KMS-11 (cell line): ENCODE measurements at regions not wholly inside any gene's neighbourhood (a gene's known extent, or its start where the extent isn't known, plus 50 kb on each side); places are given as distances from the start of the nearest gene placed in this dataset.

Source experiments
- H2AFZ ChIP-seq: fragments of 200-600 bp; sonication (generic); 2 replicates; pipeline ENCODE4 v1.6.1; 2016; ENCODE audit warnings: antibody characterized with exemption, mixed run types, low read depth
- H3K27ac ChIP-seq: fragments of 200-600 bp; sonication (generic); 2 replicates; pipeline ENCODE4 v1.6.1; 2016; ENCODE audit warnings: mild to moderate bottlenecking, mixed run types
- H3K27me3 ChIP-seq: fragments of 200-600 bp; sonication (generic); 2 replicates; pipeline ENCODE4 v1.6.1; 2017; ENCODE audit warnings: mild to moderate bottlenecking, low read depth, mixed run types, moderate library complexity; ENCODE audit not compliant: insufficient read depth
- H3K36me3 ChIP-seq: fragments of 200-600 bp; sonication (generic); 2 replicates; pipeline ENCODE4 v1.6.1; 2017; ENCODE audit warnings: mild to moderate bottlenecking, mixed run types; ENCODE audit not compliant: insufficient read depth
- H3K4me1 ChIP-seq: fragments of 200-600 bp; sonication (generic); 2 replicates; pipeline ENCODE4 v1.6.1; 2016; ENCODE audit warnings: mild to moderate bottlenecking, low read depth, mixed run types; ENCODE audit not compliant: poor library complexity, severe bottlenecking
- H3K4me2 ChIP-seq: fragments of 200-600 bp; sonication (generic); 2 replicates; pipeline ENCODE4 v1.7.0; 2016; ENCODE audit warnings: mild to moderate bottlenecking, mixed run types
- H3K4me3 ChIP-seq: fragments of 200-600 bp; sonication (generic); IDR thresholded peaks from 2 replicates; pipeline ENCODE4 v1.6.1; 2017; ENCODE audit warnings: low read depth, low read length, mixed read lengths; ENCODE audit not compliant: insufficient read depth
- H3K79me2 ChIP-seq: fragments of 200-600 bp; sonication (generic); 2 replicates; pipeline ENCODE4 v1.6.1; 2016; ENCODE audit warnings: low read depth, mixed run types; ENCODE audit not compliant: insufficient read depth
- H3K9ac ChIP-seq: fragments of 200-600 bp; sonication (generic); 2 replicates; pipeline ENCODE4 v1.6.1; 2016; ENCODE audit warnings: mild to moderate bottlenecking, mixed run types
- H4K20me1 ChIP-seq: fragments of 200-600 bp; sonication (generic); 2 replicates; pipeline ENCODE4 v1.6.1; 2016; ENCODE audit warnings: mild to moderate bottlenecking, mixed run types; ENCODE audit not compliant: insufficient read depth
- TF ChIP-seq, protein P1 (sequence below): fragments of 200-600 bp; sonication (generic); conservative IDR thresholded peaks from 2 replicates; pipeline ENCODE4 v1.6.1; 2017; ENCODE audit warnings: low read depth, mild to moderate bottlenecking, antibody characterized with exemption, low read length, moderate library complexity, mixed read lengths

GRCh38 chr18:56393870-56394269 is 244.5 kb downstream of the TXNL1 start:
- Histone ChIP-seq H2AFZ (no peak overlapping the region), H3K27ac (no peak overlapping the region), H3K4me1 (no peaks in the 10 kb centered on the region), H3K79me2 (no peaks in the 10 kb centered on the region), H3K36me3 (no peaks in the 10 kb centered on the region), H3K27me3 (no peaks in the 10 kb centered on the region), H3K4me2 (no peak overlapping the region), H4K20me1 (no peaks in the 10 kb centered on the region), H3K9ac (no peak overlapping the region), H3K4me3 (no peak overlapping the region)
- TF ChIP-seq, protein P1, sequence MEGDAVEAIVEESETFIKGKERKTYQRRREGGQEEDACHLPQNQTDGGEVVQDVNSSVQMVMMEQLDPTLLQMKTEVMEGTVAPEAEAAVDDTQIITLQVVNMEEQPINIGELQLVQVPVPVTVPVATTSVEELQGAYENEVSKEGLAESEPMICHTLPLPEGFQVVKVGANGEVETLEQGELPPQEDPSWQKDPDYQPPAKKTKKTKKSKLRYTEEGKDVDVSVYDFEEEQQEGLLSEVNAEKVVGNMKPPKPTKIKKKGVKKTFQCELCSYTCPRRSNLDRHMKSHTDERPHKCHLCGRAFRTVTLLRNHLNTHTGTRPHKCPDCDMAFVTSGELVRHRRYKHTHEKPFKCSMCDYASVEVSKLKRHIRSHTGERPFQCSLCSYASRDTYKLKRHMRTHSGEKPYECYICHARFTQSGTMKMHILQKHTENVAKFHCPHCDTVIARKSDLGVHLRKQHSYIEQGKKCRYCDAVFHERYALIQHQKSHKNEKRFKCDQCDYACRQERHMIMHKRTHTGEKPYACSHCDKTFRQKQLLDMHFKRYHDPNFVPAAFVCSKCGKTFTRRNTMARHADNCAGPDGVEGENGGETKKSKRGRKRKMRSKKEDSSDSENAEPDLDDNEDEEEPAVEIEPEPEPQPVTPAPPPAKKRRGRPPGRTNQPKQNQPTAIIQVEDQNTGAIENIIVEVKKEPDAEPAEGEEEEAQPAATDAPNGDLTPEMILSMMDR = no peak

DNA sequence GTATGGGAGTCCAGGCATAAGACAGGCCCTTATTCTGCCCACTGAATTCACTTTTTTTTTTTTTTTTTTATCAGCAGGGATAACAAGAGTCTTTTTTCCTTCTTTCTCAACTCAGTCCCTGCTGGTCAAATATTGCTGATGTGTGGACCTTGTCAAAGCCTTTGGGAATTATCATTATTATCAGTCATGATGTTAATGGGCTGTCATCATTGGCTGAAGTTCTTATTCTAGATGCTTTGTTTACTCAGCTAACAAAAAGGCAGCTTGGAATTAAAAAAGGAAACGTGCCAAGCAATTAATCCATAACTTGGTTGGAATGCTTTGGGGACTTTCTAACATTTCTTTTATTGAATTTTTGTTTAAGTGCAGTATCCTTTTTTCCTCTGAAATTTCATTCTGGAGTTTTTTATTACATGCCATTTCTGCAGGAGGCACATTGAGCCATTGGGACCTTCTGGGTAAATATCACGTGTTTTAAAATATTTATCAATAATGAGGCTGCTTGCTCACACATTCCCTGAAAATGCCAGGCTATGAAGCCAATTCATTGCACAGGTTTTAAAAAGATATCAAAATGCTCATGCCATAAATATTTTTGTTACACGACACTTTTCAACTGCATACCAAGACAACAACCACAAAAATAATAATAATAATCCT is 246.3 kb downstream of the TXNL1 start:
- TF ChIP-seq, protein P1 = no peak
- Histone ChIP-seq H3K4me1 (no peaks in the 10 kb centered on the region), H3K27me3 (no peaks in the 10 kb centered on the region), H3K36me3 (no peaks in the 10 kb centered on the region), H3K4me2 (no peak overlapping the region), H4K20me1 (no peaks in the 10 kb centered on the region), H3K9ac (no peak overlapping the region), H2AFZ (no peak overlapping the region), H3K27ac (no peak overlapping the region), H3K79me2 (no peaks in the 10 kb centered on the region), H3K4me3 (no peak overlapping the region)

DNA sequence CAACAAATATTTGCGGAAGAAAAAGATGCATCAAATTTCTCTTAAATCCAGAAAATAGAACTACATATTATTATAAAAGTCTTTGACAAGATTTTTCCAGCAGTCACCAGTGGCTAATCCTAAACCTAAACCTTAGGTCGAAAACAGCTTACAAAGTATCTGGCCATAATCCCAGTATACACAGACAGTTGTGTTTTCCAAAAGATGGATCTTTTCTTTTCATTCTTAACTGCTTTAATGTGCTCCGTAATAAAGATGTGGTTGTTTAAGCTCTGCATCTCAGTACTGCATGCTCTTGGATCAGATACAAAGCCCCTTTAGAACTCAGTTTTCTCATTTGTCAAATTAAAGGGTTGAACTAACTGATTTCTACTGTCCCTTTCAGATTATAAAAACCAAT is 247.8 kb downstream of the TXNL1 start:
- TF ChIP-seq, protein P1 = no peak
- H4K20me1 ChIP-seq = no peaks in the 10 kb centered on the region
- H3K27ac ChIP-seq = no peak overlapping the region
- no peaks in the 10 kb centered on the region for H3K4me1 ChIP-seq
- no peaks in the 10 kb centered on the region for H3K27me3 ChIP-seq
- no peak overlapping the region for H3K4me3 ChIP-seq
- no peaks in the 10 kb centered on the region for H3K79me2 ChIP-seq
- H2AFZ ChIP-seq = no peak overlapping the region
- no peak overlapping the region for H3K4me2 ChIP-seq
- no peak overlapping the region for H3K9ac ChIP-seq
- no peaks in the 10 kb centered on the region for H3K36me3 ChIP-seq

DNA sequence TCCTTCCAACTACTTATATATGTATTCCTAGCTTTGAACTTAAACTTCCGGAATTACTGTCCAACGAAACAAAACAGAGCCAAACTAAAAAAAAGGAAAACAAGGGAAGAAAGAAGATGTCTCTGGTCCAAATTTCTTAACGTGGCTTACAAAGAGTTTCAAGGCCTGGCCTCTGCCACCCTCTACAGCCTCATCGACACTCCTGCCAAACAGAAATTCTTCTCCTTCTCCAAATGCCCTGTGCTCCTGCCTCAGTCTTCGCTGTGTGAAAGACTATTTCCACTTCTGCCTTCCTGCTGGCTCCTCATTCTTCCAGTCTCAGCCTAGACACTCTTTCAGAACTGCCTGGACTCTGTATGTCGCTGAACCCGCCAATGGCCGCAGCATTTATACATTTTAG is 249.2 kb downstream of the TXNL1 start:
- H3K79me2 ChIP-seq = no peaks in the 10 kb centered on the region
- H4K20me1 ChIP-seq = no peaks in the 10 kb centered on the region
- no peak overlapping the region for H3K27ac ChIP-seq
- no peak overlapping the region for H3K9ac ChIP-seq
- no peak overlapping the region for H2AFZ ChIP-seq
- H3K4me3 ChIP-seq = no peak overlapping the region
- TF ChIP-seq, protein P1 = no peak
- no peak overlapping the region for H3K4me2 ChIP-seq
- H3K4me1 ChIP-seq = no peaks in the 10 kb centered on the region
- H3K36me3 ChIP-seq = no peaks in the 10 kb centered on the region
- H3K27me3 ChIP-seq = no peaks in the 10 kb centered on the region
